Left ventricle myocardium superior (tissue), 1 donor: ENCODE measurements at regions not wholly inside any gene's neighbourhood (a gene's known extent, or its start where the extent isn't known, plus 50 kb on each side); places are given as distances from the start of the nearest gene placed in this dataset.

Experiments used
- ATAC-seq: fragments of 200-7000 bp; cut with Tn5 transposase; one replicate; pipeline ENCODE4 v1.9.1; 2020; ENCODE audit warnings: mild to moderate bottlenecking, moderate library complexity
- DNase-seq: peaks from one replicate; pipeline ENCODE4 v3.0.0-alpha.2; 2020
- intact Hi-C: fragments of 100-400 bp; cut with micrococcal nuclease; formaldehyde crosslinking; loops from one replicate; pipeline ENCODE4 v1.11.0; 2022
- donor health status: DM: no; HTN: yes; CAD: no; lungs with severe emphysema.

DNA sequence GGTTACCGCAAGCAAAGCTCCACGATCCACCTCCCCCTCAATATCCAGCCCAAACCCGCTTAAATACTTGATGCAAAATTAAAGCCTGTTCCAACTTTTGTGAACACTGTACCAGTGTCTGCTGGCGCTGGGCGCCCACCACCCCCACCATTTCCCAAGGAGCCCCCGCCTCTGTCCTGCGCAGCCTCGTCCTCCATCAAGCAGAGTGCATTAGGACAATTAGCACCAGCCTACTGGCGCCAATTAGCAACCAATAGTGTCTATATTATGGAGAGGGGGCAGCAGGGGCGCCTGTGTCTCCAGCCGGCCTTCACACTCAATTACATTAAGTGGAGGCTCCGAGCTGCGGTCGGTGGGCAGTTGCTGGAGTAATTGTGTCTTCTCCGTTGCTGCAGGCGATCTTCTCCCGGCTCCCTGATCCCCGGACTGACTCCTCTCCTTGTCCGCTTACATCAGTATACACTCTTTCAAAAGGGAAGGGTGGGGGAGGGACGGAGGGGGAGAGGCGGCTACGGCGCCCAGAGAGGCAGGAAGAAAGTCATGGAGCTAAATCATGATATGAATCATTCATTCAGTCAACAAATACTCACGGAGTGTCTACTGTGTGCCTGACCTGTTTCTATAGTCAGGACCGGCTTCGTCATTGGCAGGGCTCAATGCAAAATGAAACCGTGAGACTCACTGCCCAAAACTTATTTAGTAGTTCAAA lies 707.3 kb downstream of the MED13L start:
- no peak for DNase-seq
- no peak for ATAC-seq
- intact Hi-C loops: no loop called here

DNA sequence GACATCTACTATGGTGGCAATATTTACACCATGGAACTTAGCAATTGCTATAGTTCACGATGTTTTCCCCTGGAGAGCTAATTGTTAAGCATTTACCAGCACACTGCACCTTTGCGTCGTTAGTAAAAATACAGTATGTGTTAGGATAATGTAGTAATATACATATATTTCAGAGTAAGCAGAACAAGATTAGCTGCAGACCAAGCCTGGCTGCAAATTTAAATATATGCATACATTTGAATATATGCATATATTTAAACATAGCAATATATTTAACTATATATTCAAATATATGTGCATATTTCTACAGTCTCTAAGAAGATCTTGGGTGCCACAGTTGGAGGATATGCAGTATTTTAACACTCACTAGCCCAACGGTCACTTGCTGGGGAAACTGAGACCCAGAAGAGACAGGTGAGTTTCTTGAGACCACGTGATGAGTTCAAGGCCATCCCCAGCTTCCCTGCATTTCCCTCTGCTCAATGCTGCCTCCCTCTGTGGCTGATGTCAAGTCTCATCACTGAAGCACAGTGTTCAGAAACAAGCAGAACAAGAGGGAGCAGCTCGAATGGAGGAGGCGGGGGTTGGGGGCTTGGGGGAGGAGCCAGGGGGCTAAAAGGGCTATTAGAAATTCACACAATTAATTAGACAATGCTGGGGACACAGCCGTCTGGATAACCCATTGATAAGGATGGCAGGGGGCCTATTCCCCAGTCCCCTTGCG lies 708.0 kb downstream of the MED13L start:
- no peak for ATAC-seq
- intact Hi-C loops: no loop called here
- DNase-seq: no peak

GRCh38 chr12:115558281-115558680 lies 719.2 kb downstream of the MED13L start:
- ATAC-seq: no peak
- intact Hi-C loops: no loop called here

GRCh38 chr12:115553622-115554021 lies 723.9 kb downstream of the MED13L start:
- DNase-seq: no peak
- ATAC-seq: no peak
- intact Hi-C loops: no loop called here

More at GRCh38 chr12:115558281-115558680, 719.2 kb downstream of the MED13L start:
- DNase-seq: no peak

- intact Hi-C loops: no loop called here
- ATAC-seq: no peak
- DNase-seq: no peak
Measured at GRCh38 chr12:115543269-115543668, 734.2 kb downstream of the MED13L start.

DNA sequence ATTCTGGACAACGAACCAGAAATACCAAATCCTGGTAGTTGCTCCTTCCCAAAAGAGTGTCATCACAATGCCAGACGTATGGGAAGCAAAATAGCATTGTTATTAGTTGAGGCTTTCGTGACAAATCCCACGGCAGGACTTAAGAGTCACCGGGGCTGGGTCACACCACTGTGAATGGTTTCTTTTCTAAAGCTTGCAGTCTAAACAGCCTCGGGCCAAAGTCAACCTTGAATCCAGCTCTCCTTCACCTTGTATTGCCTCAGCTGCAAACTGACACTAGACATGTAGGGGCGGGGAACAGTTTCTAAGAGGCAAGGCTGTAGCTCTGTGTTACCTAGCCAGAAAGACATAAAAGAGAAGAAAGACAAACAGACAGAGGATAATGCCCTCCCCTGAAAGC lies 734.8 kb downstream of the MED13L start:
- DNase-seq: no peak
- intact Hi-C loops: no loop called here
- ATAC-seq: no peak

DNA sequence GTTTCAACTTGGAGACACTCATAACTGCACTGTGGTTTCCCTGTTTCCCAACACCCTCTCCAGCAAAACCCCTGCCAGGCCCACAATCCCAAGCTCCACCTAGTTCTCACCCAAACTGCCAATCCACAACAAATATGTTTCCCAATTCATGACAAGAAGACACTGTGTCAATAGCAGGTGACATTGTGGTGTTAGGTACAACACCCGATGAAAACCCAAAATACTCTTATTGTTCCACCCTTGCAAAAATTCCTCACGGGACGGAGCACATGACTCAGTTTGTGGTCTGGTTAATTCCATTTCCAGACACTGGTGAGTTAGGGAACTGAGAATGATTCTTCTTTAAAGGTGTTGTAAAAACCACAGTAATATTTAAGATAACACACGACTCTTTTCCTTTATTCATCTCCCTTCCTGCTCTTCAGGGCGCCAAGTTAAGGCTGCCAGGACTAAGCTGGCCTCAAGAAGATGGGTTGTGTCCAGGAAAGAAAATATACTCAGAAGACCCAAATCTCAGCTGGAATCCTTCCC lies 735.5 kb downstream of the MED13L start:
- no peak for DNase-seq
- intact Hi-C loops: no loop called here
- no peak for ATAC-seq

DNA sequence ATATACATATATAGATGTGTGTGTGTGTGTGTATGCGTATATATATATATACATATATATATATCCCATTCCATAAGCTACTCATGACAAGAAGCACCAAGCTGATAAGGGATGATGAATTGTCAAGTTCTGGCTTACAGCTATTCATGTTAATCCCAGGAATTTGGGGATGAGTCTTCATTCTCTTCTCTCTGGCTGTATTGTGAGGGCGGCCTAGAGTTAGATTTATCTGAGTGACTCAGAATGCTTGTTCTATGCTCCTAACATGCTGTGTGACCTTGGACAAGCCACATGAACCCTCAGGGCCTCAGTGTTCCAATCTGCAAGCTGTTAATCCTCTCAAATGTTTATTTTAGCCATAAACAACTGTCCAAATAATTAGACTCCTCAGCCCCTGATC lies 749.0 kb downstream of the MED13L start:
- ATAC-seq (no peak), DNase-seq (no peak)
- intact Hi-C loops: no loop called here

DNA sequence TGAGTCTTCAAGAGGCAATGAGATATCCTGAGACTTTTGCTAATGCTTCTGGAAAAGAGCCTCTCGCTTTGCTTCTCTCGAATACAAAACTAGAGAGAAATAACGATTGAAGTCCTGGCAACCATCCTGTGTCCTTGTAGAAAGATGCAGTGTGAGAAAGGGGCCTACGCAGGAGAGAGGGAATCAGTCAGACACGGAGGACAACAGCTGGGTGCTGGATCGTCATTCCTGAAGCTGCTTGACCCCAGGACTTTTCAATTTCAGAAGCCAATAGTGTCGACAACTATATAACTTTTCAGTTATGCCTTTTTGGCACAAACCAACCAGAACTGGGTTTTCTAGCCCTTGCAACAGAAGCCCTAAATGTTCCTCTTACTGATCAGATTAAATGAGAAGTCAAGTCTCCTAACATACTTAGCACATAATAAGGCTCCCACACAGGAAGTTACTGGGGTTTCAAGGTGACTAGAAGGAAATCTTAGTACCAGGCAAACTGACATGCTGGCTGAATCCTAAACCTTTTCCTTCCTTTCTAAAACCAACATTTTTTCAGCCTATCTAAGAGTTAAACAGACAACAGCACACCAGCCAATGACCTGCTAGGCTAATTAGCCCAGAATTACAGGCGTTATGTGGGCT lies 755.6 kb downstream of the MED13L start:
- DNase-seq (no peak), ATAC-seq (no peak)
- intact Hi-C loops: no loop called here

DNA sequence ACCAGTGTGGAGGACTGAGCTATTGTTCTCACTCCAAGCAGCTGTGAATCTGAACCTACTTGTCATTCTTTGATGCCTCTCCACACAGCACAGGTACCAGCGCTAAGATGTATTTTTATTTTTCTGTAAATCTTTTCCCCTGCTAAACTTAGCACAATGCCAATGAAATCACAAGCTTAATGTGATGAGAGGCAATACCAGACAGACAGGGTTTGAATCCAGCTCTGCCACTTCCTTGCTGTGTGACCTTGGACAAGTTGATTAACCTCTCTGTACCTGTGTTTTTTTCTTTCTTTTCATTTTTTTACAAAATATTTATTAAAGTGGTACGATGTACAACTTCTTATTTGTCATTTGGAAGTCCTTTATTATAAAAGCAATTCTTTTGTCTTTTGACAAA lies 757.6 kb downstream of the MED13L start:
- intact Hi-C loops: no loop called here
- no peak for DNase-seq
- ATAC-seq: no peak

- intact Hi-C loops: no loop called here
- no peak for ATAC-seq
- no peak for DNase-seq
Measured at GRCh38 chr12:115519359-115519758, 758.1 kb downstream of the MED13L start.

GRCh38 chr12:115517913-115518312 lies 759.6 kb downstream of the MED13L start:
- ATAC-seq: no peak
- no peak for DNase-seq
- intact Hi-C loops: no loop called here

DNA sequence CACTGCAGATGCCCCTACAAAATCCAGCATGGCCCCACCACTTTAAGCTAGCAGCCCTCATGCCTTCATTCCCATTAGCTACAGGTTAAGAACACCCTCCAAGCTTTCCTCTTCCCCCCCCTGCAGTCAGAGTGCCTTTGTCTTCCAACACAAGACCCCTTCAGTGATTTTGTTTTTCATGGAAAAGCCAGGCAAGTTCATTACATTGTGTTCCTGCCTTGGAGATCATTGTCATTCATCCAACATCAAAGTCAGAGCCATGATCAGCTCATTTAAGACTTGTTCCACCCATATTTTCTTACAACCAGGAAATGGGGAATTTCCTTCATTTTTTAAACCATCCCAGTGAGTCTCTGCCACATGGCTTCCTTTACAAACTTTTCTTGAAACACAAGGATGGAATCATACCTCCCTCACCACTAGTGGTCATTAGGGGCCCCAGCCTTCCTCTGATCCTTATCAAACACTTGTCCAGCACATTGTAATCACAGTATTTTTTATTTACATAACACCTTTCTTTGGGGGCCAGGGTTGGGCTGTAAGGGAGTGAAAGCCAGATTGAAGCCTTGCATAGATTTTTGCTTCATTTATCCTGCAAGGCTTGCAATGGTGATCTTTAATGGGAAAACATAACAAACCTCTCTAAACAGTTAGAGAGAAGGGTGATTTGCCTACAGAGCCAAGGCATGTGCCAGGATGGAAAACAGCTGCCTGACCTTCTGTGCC lies 765.3 kb downstream of the MED13L start:
- ATAC-seq: no peak
- intact Hi-C loops: no loop called here
- no peak for DNase-seq

GRCh38 chr12:115511305-115511704 lies 766.2 kb downstream of the MED13L start:
- no peak for ATAC-seq
- DNase-seq: no peak
- intact Hi-C loops: no loop called here

- intact Hi-C loops: no loop called here
- no peak for DNase-seq
- no peak for ATAC-seq
Measured at GRCh38 chr12:115508990-115509389, 768.5 kb downstream of the MED13L start.

- intact Hi-C loops: no loop called here
- DNase-seq: peak; percentile 37
Measured at GRCh38 chr12:115507951-115508722, 769.4 kb downstream of the MED13L start.

GRCh38 chr12:115507560-115507889 lies 770.0 kb downstream of the MED13L start:
- DNase-seq (no peak), ATAC-seq (no peak)
- intact Hi-C loops: no loop called here

More at GRCh38 chr12:115507951-115508722, 769.4 kb downstream of the MED13L start:
- ATAC-seq: peak; percentile 70

DNA sequence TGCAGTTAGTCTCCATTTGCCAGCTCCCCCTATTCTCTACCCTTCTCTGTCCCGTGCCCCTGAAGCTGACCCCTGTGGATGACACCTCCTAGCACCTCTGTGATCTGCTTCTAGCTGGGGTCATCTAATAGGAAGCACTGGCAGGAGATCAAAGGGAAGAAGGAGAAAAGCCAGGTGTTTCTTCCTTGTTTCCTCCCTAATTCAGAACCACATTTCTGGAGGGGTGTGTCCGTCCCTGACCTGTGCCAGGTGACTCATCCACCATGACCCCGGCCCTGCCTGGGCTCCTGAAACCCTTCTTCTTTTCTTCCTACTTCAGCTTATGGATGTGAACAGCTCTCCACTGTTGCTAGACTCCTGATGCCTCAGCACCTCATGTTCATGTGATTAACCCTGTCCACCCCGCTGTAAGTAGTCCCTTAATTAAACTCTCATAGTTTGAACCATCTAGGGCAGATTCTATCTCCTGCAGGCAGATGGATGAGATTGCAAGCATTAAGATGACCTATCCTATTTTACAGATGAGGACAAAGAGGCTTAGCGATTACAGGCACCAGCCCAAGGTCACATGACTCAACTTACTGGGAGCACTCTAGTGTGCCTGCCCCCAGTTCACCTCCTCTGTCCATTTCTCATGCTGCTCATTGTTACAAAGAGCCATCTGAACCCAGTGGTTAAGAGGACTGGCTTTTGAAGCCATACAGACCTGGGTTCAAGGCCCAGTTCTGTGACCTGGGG lies 770.5 kb downstream of the MED13L start:
- DNase-seq (no peak), ATAC-seq (no peak)
- intact Hi-C loops: no loop called here
